ENCODE measurements at regions not wholly inside any gene's neighbourhood (a gene's known extent, or its start where the extent isn't known, plus 50 kb on each side); places are given as distances from the start of the nearest gene placed in this dataset.

GRCh38 chr18:60662491-60662890, 289.9 kb upstream of the MC4R start:
- DNase-seq (ENCODE audit: low read depth): no peak
- TF ChIP-seq CTCF (IDR thresholded peaks at IDR 0.05; ENCODE audit: control insufficient read depth, insufficient read depth, low read depth, low read length, missing control alignments): no peak
- no peak overlapping the region for H3K4me3 ChIP-seq (ENCODE audit: control insufficient read depth, low read depth, low read length)

- no peak for TF ChIP-seq CTCF (IDR thresholded peaks at IDR 0.05; ENCODE audit: control insufficient read depth, insufficient read depth, low read depth, low read length, missing control alignments)
- no peak overlapping the region for H3K4me3 ChIP-seq (ENCODE audit: control insufficient read depth, low read depth, low read length)
- DNase-seq (ENCODE audit: low read depth): no peak
Measured at GRCh38 chr18:60663060-60663989, 290.8 kb upstream of the MC4R start.

GRCh38 chr18:60664736-60665135, 292.2 kb upstream of the MC4R start:
- TF ChIP-seq CTCF (IDR thresholded peaks at IDR 0.05; ENCODE audit: control insufficient read depth, insufficient read depth, low read depth, low read length, missing control alignments): no peak
- DNase-seq (ENCODE audit: low read depth): no peak
- H3K4me3 ChIP-seq (ENCODE audit: control insufficient read depth, low read depth, low read length): no peak overlapping the region

- no peak overlapping the region for H3K4me3 ChIP-seq (ENCODE audit: control insufficient read depth, low read depth, low read length)
- DNase-seq (ENCODE audit: low read depth): no peak
- TF ChIP-seq CTCF (IDR thresholded peaks at IDR 0.05; ENCODE audit: control insufficient read depth, insufficient read depth, low read depth, low read length, missing control alignments): no peak
Measured at GRCh38 chr18:60667016-60667415, 294.4 kb upstream of the MC4R start.

GRCh38 chr18:60668583-60668982, 296.0 kb upstream of the MC4R start:
- DNase-seq (ENCODE audit: low read depth): no peak
- H3K4me3 ChIP-seq (ENCODE audit: control insufficient read depth, low read depth, low read length): no peak overlapping the region
- TF ChIP-seq CTCF (IDR thresholded peaks at IDR 0.05; ENCODE audit: control insufficient read depth, insufficient read depth, low read depth, low read length, missing control alignments): peak; percentile 6

- no peak for TF ChIP-seq CTCF (IDR thresholded peaks at IDR 0.05; ENCODE audit: control insufficient read depth, insufficient read depth, low read depth, low read length, missing control alignments)
- no peak overlapping the region for H3K4me3 ChIP-seq (ENCODE audit: control insufficient read depth, low read depth, low read length)
- DNase-seq (ENCODE audit: low read depth): no peak
Measured at GRCh38 chr18:60669938-60670337, 297.4 kb upstream of the MC4R start.

Measured in AG09309 (cell line).